Body of pancreas (tissue), 4 donors: ENCODE measurements at regions not wholly inside any gene's neighbourhood (a gene's known extent, or its start where the extent isn't known, plus 50 kb on each side); places are given as distances from the start of the nearest gene placed in this dataset.
A peak's percentile ranks its signal among the peaks of the same experiment; 100 is the strongest.

Source experiments
- ATAC-seq: fragments of 150-250 bp; one replicate; pipeline ENCODE4 v1.9.1; 2016
- DNase-seq, 4 donors: peaks; one replicate each; pipeline ENCODE4 v3.0.0-alpha.2; 2019
- H3K27ac ChIP-seq, 4 donors: fragments of 200-600 bp; sonication (generic); 1 replicate in 3 of 4; 2 replicates in 1 of 4; pipeline versions ENCODE4 v1.5.1 to v1.6.1; 2016 to 2019; ENCODE audit warnings: mild to moderate bottlenecking in 1 of 4, mixed read lengths in 1 of 4, moderate library complexity in 1 of 4
- H3K27me3 ChIP-seq, 2 donors: fragments of 200-600 bp; sonication (generic); one replicate each; pipeline ENCODE4 v1.6.0; 2016; ENCODE audit warnings: mild to moderate bottlenecking in 1 of 2
- H3K36me3 ChIP-seq, 2 donors: fragments of 200-600 bp; sonication (generic); replicated peaks in 1 of 2; 2 replicates each; pipeline ENCODE4 v1.5.1; 2016; ENCODE audit warnings: low read depth in 2 of 2; ENCODE audit not compliant: insufficient read depth in 1 of 2
- H3K4me1 ChIP-seq: fragments of 200-600 bp; sonication (generic); one replicate; pipeline ENCODE4 v1.6.0; 2016
- H3K4me3 ChIP-seq, 2 donors: fragments of 200-600 bp; sonication (generic); 1 replicate in 1 of 2; 2 replicates in 1 of 2; pipeline ENCODE4 v1.5.1; 2016 to 2019
- H3K9me3 ChIP-seq, 3 donors: fragments of 200-600 bp; sonication (generic); 1 replicate in 2 of 3; 2 replicates in 1 of 3; pipeline ENCODE4 v1.5.1; 2016
- POLR2A ChIP-seq, 3 donors: fragments of 450-650 bp; IDR thresholded peaks; one replicate each; pipeline ENCODE4 v1.6.1; 2016; ENCODE audit warnings: antibody characterized with exemption in 3 of 3, mild to moderate bottlenecking in 2 of 3
- WGBS, 2 donors: methylation state at CpG; one replicate each; pipeline ENCODE4 v1.1.5; 2017; 5-methylcytosine and 5-hydroxymethylcytosine counted together
- intact Hi-C: fragments of 100-400 bp; cut with DNase I; formaldehyde crosslinking; loops from one replicate; pipeline ENCODE4 v1.15.1; 2023
- TF ChIP-seq, protein P1 (sequence below), 7 experiments: fragments of 450-650 bp in 4 of 7; fragments of 200-600 bp in 3 of 7; sonication (generic) in 3 of 7; IDR thresholded peaks; one replicate each; pipeline ENCODE4 v1.5.1; 2016 to 2019; ENCODE audit warnings: antibody characterized with exemption in 7 of 7

DNA sequence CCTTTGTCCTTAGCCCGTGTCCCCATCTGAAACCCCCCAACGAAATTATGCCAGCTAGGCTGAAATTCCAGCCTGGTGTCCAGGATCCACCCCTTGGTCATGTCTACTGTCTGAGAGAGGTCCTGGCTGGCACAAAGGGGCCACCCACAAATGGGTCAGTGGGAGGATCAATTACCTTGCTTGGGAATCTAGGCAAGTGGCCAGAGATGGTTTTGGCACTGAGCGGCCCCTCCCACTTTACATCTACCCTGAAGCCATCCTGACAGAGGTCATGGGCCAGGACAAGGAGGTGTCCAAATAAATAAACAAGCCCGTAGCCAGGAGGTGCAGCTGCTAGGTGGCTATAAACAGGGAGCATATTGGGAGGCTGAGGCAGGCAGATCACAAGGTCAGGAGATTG, 311.5 kb downstream of the MN1 start:
- H3K4me1 ChIP-seq, result peaks cover 24% of the 10 kb centered on the region
- no peak for ATAC-seq
- TF ChIP-seq, protein P1, sequence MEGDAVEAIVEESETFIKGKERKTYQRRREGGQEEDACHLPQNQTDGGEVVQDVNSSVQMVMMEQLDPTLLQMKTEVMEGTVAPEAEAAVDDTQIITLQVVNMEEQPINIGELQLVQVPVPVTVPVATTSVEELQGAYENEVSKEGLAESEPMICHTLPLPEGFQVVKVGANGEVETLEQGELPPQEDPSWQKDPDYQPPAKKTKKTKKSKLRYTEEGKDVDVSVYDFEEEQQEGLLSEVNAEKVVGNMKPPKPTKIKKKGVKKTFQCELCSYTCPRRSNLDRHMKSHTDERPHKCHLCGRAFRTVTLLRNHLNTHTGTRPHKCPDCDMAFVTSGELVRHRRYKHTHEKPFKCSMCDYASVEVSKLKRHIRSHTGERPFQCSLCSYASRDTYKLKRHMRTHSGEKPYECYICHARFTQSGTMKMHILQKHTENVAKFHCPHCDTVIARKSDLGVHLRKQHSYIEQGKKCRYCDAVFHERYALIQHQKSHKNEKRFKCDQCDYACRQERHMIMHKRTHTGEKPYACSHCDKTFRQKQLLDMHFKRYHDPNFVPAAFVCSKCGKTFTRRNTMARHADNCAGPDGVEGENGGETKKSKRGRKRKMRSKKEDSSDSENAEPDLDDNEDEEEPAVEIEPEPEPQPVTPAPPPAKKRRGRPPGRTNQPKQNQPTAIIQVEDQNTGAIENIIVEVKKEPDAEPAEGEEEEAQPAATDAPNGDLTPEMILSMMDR (IDR thresholded peaks at IDR 0.05), result no peak
- no peak for TF ChIP-seq POLR2A (IDR thresholded peaks at IDR 0.05)
- H3K9me3 ChIP-seq, result no peaks in the 10 kb centered on the region
- no peaks in the 10 kb centered on the region for H3K36me3 ChIP-seq
- H3K4me3 ChIP-seq, result no peak overlapping the region
- no peak for DNase-seq
- H3K27me3 ChIP-seq, result no peaks in the 10 kb centered on the region
- H3K27ac ChIP-seq, result peak overlapping the region in 2 of 4 donors; percentile 80 to 83
- 82 to 91% methylated on average over 4 of the region's 4 CpGs for WGBS, 2 donors
- intact Hi-C loops, result no loop called here

- no peaks in the 10 kb centered on the region for H3K9me3 ChIP-seq
- peaks cover 24% of the 10 kb centered on the region for H3K4me1 ChIP-seq
- intact Hi-C loops, result no loop called here
- H3K4me3 ChIP-seq, result no peak overlapping the region
- no peak overlapping the region for H3K27ac ChIP-seq
- H3K27me3 ChIP-seq, result no peaks in the 10 kb centered on the region
- 85 to 94% methylated on average over 5 of the region's 5 CpGs for WGBS, 2 donors
- ATAC-seq (no peak), DNase-seq (no peak)
- H3K36me3 ChIP-seq, result no peaks in the 10 kb centered on the region
- TF ChIP-seq, protein P1 (IDR thresholded peaks at IDR 0.05), result no peak
- no peak for TF ChIP-seq POLR2A (IDR thresholded peaks at IDR 0.05)
These were observed 309.7 kb downstream of the MN1 start for GRCh38 chr22:27491888-27492287.

- H3K36me3 ChIP-seq, result no peaks in the 10 kb centered on the region
- no peak for TF ChIP-seq POLR2A (IDR thresholded peaks at IDR 0.05)
- TF ChIP-seq, protein P1 (IDR thresholded peaks at IDR 0.05), result no peak
- no peak for DNase-seq
- H3K27me3 ChIP-seq, result no peaks in the 10 kb centered on the region
- peaks cover 24% of the 10 kb centered on the region for H3K4me1 ChIP-seq
- intact Hi-C loops, result no loop called here
- no peak for ATAC-seq
- H3K4me3 ChIP-seq, result no peak overlapping the region
- no peaks in the 10 kb centered on the region for H3K9me3 ChIP-seq
- H3K27ac ChIP-seq, result no peak overlapping the region
- WGBS, 2 donors, result 90 to 93% methylated on average over 5 of the region's 5 CpGs
These were observed 308.9 kb downstream of the MN1 start for GRCh38 chr22:27492566-27493201.

DNA sequence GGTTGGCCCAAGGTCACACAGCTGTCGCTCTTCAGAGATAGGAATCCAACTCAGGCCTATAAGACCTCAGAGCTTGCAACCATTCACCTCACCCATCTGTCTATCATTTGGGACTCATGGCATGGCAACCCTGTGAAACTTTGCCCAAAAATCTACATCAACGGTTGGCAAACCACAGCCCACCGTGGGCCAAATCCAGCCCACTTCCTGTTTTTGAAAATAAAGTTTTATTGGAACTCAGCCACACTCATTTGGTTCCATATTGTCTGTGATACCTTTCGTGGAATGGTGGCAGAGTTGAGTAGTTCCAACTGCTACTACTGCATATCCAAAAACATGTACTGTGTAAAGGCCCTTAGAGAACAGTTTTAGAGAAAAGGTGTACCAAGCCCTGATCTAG, 307.8 kb downstream of the MN1 start:
- Histone ChIP-seq H3K36me3 (no peaks in the 10 kb centered on the region), H3K27ac (no peak overlapping the region), H3K27me3 (no peaks in the 10 kb centered on the region), H3K4me3 (no peak overlapping the region), H3K4me1 (peaks cover 14% of the 10 kb centered on the region), H3K9me3 (no peaks in the 10 kb centered on the region)
- no peak for TF ChIP-seq POLR2A (IDR thresholded peaks at IDR 0.05)
- TF ChIP-seq, protein P1 (IDR thresholded peaks at IDR 0.05), result no peak
- no peak for ATAC-seq
- intact Hi-C loops, result no loop called here
- no peak for DNase-seq
- 82 to 90% methylated on average over 4 of the region's 4 CpGs for WGBS, 2 donors

DNA sequence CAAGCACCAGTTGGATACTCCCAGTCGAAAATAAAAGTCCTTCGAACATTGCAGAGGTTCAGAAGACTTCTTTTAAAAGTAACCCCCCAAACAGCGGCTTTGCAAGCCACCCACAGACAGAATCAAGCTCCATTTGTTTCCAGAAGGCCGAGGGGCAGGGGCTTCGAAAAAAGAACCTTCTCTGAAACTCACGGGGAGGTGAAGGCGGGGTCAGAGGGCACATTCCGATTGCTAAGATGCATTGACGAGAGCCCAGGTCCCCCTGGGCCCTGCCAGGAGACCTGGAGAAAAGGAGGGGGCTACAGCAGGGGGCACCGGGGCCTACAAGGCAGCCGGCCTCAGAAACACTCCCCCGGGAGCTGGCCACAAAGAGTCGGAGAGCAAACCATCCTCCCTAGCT, 306.8 kb downstream of the MN1 start:
- Histone ChIP-seq H3K27ac (no peak overlapping the region), H3K9me3 (no peaks in the 10 kb centered on the region), H3K4me1 (peaks cover 4% of the 10 kb centered on the region), H3K36me3 (no peaks in the 10 kb centered on the region), H3K4me3 (no peak overlapping the region), H3K27me3 (no peaks in the 10 kb centered on the region)
- 86 to 92% methylated on average over 13 of the region's 13 CpGs for WGBS, 2 donors
- no peak for DNase-seq
- intact Hi-C loops, result no loop called here
- no peak for ATAC-seq
- TF ChIP-seq, protein P1 (IDR thresholded peaks at IDR 0.05), result no peak
- TF ChIP-seq POLR2A (IDR thresholded peaks at IDR 0.05), result no peak
